Ascending aorta (tissue), 2 donors: ENCODE measurements at regions not wholly inside any gene's neighbourhood (a gene's known extent, or its start where the extent isn't known, plus 50 kb on each side); places are given as distances from the start of the nearest gene placed in this dataset.

Experiments used
- DNase-seq, 2 donors: peaks; one replicate each; pipeline ENCODE4 v3.0.0-alpha.2; 2019; ENCODE audit warnings: low spot score in 2 of 2
- H3K27ac ChIP-seq, 2 donors: fragments of 200-600 bp; sonication (generic); one replicate each; pipeline ENCODE4 v1.5.1; 2016 to 2017; ENCODE audit warnings: mild to moderate bottlenecking in 1 of 2
- H3K27me3 ChIP-seq: fragments of 200-600 bp; sonication (generic); one replicate; pipeline ENCODE4 v1.5.1; 2017
- H3K36me3 ChIP-seq, 2 donors: fragments of 200-600 bp; sonication (generic); one replicate each; pipeline ENCODE4 v1.5.1; 2016
- H3K4me1 ChIP-seq, 2 donors: fragments of 200-600 bp; sonication (generic); one replicate each; pipeline ENCODE4 v1.5.1; 2016 to 2017; ENCODE audit warnings: mild to moderate bottlenecking in 1 of 2
- H3K4me3 ChIP-seq, 2 donors: fragments of 200-600 bp; sonication (generic); one replicate each; pipeline ENCODE4 v1.5.1; 2016 to 2017; ENCODE audit warnings: mild to moderate bottlenecking in 1 of 2
- H3K9me3 ChIP-seq, 2 donors: fragments of 200-600 bp; sonication (generic); one replicate each; pipeline ENCODE4 v1.5.1; 2016
- CTCF ChIP-seq, 3 experiments: fragments of 200-600 bp in 2 of 3; fragments of 450-650 bp in 1 of 3; sonication (generic) in 2 of 3; IDR thresholded peaks; one replicate each; pipeline ENCODE4 v1.5.1; 2016 to 2019; ENCODE audit warnings: antibody characterized with exemption in 3 of 3, mild to moderate bottlenecking in 1 of 3, moderate library complexity in 1 of 3
- intact Hi-C: fragments of 100-400 bp; cut with DNase I; formaldehyde crosslinking; loops from one replicate; pipeline ENCODE4 v1.15.1; 2023

DNA sequence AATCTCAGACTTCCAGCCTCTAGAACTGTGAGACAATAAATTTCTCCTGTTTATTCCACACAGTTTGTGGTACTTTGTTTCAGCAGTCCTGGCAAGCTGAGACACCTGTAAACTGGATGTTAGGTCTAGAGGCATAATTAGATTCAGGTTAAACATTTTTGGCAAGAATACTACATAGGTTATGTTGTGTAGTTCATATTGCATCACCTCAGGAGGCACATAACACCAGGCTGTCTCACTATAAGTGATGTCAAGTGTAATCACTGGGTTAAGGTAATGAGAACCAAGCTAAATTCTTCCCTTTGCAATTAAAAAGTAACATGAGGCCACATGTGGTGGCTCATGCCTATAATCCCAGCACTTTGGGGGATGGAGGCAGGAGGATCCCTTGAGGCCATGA, 214.2 kb downstream of the ZNF674 start:
- H3K36me3 ChIP-seq, result no peaks in the 10 kb centered on the region
- intact Hi-C loops, result no loop called here
- DNase-seq, result no peak
- no peaks in the 10 kb centered on the region for H3K27me3 ChIP-seq
- peaks cover 0 to 4% of the 10 kb centered on the region in 2 donors for H3K4me1 ChIP-seq
- H3K4me3 ChIP-seq, result no peak overlapping the region
- H3K27ac ChIP-seq, result no peak overlapping the region
- H3K9me3 ChIP-seq, result no peaks in the 10 kb centered on the region
- no peak for TF ChIP-seq CTCF (IDR thresholded peaks at IDR 0.05)

DNA sequence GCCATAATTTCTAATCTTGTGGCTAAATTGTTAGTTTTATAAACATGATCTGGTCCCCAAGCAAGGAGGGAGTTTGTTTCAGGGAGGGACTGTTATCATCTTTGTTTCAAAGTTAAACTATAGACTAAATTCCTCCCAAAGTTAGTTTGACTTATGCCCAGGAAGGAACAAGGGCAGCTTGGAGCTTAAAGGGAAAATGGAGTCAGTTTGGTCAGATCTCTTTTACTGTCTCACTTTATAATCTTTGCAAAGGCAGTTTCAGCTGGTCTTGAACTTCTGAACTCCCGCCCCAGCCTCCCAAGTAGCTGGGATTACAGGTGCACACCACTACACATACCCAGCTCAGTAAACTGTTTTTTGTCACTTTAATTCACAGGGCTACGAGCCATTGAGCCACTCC, 214.7 kb downstream of the ZNF674 start:
- Histone ChIP-seq H3K27ac (no peak overlapping the region), H3K4me3 (no peak overlapping the region), H3K36me3 (no peaks in the 10 kb centered on the region), H3K4me1 (peaks cover 0 to 4% of the 10 kb centered on the region in 2 donors), H3K9me3 (no peaks in the 10 kb centered on the region), H3K27me3 (no peaks in the 10 kb centered on the region)
- DNase-seq, result no peak
- intact Hi-C loops, result no loop called here
- no peak for TF ChIP-seq CTCF (IDR thresholded peaks at IDR 0.05)

DNA sequence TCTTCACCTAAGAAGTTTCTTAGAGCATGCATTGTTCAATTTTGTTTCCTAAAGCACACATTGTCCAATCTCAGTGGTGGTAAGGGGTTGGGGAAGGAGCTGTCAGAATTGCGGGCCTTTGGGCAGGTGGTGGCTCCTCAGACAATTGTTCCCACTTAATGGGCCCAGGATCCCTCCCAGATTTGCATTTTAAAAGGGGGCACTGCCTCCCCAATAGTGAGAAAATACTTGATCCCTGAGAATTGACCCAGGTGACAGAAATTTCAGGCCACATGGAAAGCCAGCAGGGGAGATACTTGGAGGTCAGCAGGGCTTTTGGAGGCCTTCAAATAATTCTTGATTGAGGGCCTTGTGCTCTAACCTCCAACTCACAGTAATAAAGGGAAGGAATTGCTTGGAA, 217.1 kb downstream of the ZNF674 start:
- intact Hi-C loops, result loop anchor here (10.0 kb wide), 2 partner anchors 163 to 703 kb away; no protein-coding TSS in a partner anchor
- Histone ChIP-seq H3K27ac (peak overlapping the region in 1 of 2 donors; percentile 50), H3K36me3 (no peaks in the 10 kb centered on the region), H3K27me3 (no peaks in the 10 kb centered on the region), H3K9me3 (no peaks in the 10 kb centered on the region), H3K4me3 (no peak overlapping the region), H3K4me1 (peaks cover 0 to 4% of the 10 kb centered on the region in 2 donors)
- TF ChIP-seq CTCF (IDR thresholded peaks at IDR 0.05), result no peak
- no peak for DNase-seq

DNA sequence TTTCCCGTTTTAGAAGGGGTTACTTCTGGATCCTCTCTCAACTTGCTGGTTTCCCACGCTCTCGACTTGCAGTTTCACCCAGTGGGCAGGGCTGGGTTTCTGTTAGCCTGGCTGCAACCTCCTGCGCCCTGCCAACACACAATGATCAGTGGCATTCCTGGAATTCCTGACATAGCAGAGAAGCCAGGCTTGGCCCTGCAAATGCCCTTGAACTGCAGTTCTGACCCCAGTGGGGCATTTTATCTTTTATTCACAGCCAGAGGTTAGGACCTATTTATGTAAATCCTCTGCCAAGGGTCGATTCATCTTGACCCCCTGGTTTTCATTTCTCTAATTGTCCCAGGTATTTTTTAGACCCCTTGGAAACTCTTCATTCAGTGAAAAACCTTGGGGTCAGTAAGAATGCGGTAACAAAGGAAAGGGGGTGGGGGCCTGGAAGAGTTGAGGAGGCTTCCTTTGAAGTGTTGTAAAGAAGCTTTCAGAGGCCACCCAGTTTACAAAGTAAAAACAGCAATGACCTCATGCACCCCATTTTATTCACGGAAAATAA, 217.6 kb downstream of the ZNF674 start:
- Histone ChIP-seq H3K27ac (peak overlapping the region; percentile 31 to 50), H3K4me3 (no peak overlapping the region)
- intact Hi-C loops, result loop anchor here (10.0 kb wide), 2 partner anchors 163 to 703 kb away; no protein-coding TSS in a partner anchor

DNA sequence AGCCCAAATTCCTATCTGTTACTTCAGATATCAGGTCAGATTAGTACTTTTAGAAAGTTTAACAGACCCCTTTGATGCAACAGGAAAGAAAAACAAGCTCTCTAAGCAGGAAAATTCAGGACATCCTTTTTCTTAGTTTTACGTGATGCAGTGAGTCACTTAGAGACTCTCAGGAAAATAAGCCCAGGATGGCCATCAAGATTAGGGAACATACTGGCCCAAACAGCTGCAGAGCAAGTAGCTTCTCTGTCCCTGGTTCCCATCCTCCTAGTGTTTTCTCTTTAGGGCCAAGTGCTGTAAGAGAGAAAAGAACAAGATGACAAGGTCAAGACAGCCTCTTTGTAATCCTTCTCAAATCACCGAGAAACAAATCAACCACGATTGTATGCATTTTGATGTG, 219.1 kb downstream of the ZNF674 start:
- H3K27me3 ChIP-seq, result no peaks in the 10 kb centered on the region
- intact Hi-C loops, result loop anchor here (10.0 kb wide), 2 partner anchors 161 to 701 kb away; no protein-coding TSS in a partner anchor
- H3K4me3 ChIP-seq, result no peak overlapping the region
- H3K4me1 ChIP-seq, result peaks cover 0 to 4% of the 10 kb centered on the region in 2 donors
- H3K9me3 ChIP-seq, result no peaks in the 10 kb centered on the region
- no peak for TF ChIP-seq CTCF (IDR thresholded peaks at IDR 0.05)
- H3K27ac ChIP-seq, result peak overlapping the region; percentile 31 to 50
- no peaks in the 10 kb centered on the region for H3K36me3 ChIP-seq
- DNase-seq, result no peak

More for the DNA sequence above, 217.6 kb downstream of the ZNF674 start:
- Histone ChIP-seq H3K27me3 (no peaks in the 10 kb centered on the region), H3K4me1 (peaks cover 0 to 4% of the 10 kb centered on the region in 2 donors), H3K9me3 (no peaks in the 10 kb centered on the region), H3K36me3 (no peaks in the 10 kb centered on the region)
- DNase-seq, result peak in 1 of 2 donors; percentile 66
- TF ChIP-seq CTCF (IDR thresholded peaks at IDR 0.05), result no peak
